GM12891 (cell line): ENCODE measurements at regions not wholly inside any gene's neighbourhood (a gene's known extent, or its start where the extent isn't known, plus 50 kb on each side); places are given as distances from the start of the nearest gene placed in this dataset.

Source experiments
- POLR2A ChIP-seq: IDR thresholded peaks from 2 replicates; pipeline ENCODE4 v1.6.1; 2011; ENCODE audit warnings: low read depth, low read length, control low read depth
- SPI1 ChIP-seq: IDR thresholded peaks from 2 replicates; pipeline ENCODE4 v1.6.1; 2011; ENCODE audit warnings: low read depth, low read length, control low read depth
- TAF1 ChIP-seq: IDR thresholded peaks from 2 replicates; pipeline ENCODE4 v1.6.1; 2011; ENCODE audit warnings: low read depth, low read length, control low read depth

GRCh38 chr6:115720900-115721299 is 339.8 kb downstream of the FRK start:
- TF ChIP-seq POLR2A (no peak), TAF1 (no peak), SPI1 (no peak)
